ENCODE measurements at regions not wholly inside any gene's neighbourhood (a gene's known extent, or its start where the extent isn't known, plus 50 kb on each side); places are given as distances from the start of the nearest gene placed in this dataset.
"Not testable (repeated sequence)": the region's sequence is repeated elsewhere in the genome, so short reads cannot be mapped to it uniquely, and the experiment has no call there.

DNA sequence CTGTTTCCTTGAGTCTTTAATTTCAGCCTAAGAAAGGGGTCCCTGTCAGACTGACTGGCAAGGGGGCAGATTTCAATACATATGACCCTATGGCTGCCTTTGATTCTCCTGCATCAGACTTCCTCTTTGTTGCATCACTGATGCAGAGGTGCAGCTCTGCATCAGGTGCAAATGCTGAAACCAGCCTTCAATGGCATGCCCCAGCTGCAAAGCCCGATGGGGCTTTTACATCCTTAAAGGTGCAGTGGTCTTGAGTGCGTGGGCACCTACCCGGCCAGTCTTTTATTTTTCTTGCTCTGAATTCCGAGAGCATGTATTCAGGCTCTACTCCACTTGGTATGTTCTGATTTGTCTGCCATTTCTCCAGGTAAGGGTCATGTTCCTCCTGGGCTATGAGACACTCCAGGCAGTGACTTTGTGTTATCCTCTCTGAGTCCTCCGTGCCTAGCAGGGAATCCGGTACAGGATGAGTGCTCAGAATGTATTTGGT is 169.5 kb downstream of the MYCN start:
- DNase-seq, result no peak

DNA sequence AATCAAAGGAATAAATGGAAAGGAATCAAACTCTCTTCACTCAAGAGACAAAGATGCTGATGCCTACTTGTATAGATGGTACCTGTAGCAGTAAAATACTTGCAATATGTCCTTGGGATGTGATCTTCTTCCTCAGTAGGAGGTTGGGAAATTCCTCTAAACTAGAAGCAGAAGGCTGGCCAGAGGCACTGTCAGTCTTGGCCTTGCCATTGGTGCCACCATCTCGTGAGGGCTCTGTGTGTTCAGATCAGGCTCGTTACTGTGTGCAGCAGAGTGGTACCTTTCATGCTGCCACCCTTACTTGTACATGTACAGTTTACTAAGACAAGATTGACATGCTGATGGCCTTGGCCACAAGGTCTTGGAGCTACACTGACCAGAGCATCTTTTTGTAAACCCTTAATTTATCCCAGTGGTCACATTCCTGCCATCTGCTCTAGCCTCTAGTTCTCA is 169.0 kb downstream of the MYCN start:
- no peak for DNase-seq

GRCh38 chr2:16107246-16107645 is 166.9 kb downstream of the MYCN start:
- DNase-seq, result no peak

DNA sequence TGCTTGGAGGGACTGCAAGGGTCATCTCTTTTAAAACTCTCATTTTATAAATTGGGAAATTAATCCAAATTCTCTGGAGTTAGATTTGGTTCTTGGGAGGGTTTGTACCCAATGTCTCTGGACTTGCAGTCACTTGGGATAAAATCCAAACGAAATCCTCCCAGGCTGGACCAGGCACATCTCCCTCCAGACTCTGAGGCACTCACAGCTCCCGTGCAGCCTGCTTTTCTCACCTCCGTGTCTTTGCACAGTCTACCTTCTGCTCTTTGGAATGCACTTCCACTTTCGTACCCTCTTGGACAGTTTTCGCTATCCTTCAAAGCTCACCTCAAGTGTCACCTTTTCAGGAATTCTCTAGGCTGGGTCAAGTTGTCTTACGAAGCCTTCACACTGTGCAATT is 166.3 kb downstream of the MYCN start:
- no peak for DNase-seq

GRCh38 chr2:16105669-16106281 is 165.4 kb downstream of the MYCN start:
- no peak for DNase-seq

- no peak for DNase-seq
Measured at GRCh38 chr2:16104949-16105668, 164.8 kb downstream of the MYCN start.

DNA sequence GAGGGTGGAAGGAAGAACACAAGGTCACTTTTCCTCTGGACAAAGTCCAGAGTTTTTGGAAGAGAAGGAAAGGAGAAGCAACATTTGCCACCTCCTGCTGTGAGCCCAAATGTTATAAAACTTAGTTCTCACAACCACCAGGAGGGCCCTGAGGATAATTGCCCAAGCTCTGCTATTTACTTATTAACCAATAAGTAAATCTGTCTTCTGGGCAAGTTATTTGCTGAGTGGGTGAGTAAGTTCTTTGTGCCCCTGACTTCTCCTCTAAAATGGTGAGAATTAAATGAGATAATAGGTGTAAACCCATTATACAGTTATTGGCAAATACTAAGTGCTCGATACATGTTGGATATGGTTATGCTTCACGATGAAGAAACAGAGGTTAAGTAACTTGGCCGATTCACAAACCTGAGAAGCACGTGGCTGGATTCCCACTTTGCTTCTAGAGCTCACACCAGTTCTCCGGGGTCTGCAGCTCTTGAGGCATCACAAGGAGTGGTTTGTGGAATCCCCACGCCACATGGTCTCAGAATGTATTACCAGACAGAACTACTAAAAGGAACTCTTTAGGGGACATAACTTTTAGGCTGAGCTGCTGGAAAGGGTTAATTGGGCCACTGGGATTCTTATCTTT is 164.1 kb downstream of the MYCN start:
- no peak for DNase-seq

DNA sequence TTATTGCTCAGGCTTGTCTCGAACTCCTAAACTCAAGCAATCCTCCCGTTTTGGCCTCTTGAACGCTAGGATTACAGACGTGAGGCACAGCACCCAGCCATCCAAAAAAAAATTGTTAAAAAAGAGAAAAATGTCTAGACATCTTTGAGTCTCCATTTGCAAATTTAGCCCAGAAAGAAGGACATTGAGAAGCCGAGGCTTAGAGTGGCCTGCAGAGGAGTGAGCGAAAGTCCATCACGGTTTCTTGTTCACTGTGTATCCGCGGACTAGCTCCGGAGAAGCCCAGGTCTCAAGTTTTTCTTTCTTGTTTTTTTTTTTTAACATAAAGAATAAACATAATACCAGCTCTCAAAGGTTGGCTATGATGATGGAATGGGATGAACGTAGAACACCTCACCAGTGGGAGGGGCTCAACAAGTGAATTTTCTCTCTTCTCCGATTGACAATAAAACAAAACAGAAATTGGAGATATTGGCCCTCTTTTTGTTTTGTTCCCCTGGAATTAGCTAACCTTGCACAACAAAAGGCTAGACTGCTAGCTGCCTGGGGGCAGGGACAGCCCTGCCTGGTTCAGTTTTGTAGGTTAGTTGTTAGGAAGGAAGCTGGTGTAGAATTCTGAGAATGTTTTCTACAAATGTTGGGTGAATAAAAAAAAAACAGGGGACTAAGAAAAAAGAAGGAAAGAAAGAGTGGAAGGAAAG is 163.4 kb downstream of the MYCN start:
- no peak for DNase-seq

DNA sequence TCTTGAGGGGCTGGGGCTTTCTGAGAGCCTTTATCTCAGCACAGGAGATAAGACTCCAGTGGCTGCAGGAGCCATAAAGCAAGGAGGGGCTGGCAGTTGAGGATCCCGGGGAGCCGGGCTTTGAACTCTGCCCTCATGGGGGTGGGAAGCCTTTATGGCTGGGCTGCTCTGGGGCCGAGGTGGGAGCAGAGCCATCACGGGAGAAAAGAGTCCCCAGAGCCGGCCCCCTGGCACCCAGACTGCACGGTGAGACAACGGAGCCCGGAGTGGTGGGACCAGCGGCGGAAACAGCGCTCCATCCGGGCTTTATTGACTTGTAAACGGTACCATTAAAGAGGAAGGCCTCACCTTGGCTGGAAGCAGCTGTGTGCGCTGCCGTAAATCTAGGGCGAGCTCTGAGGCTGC is 162.6 kb downstream of the MYCN start:
- no peak for DNase-seq

DNA sequence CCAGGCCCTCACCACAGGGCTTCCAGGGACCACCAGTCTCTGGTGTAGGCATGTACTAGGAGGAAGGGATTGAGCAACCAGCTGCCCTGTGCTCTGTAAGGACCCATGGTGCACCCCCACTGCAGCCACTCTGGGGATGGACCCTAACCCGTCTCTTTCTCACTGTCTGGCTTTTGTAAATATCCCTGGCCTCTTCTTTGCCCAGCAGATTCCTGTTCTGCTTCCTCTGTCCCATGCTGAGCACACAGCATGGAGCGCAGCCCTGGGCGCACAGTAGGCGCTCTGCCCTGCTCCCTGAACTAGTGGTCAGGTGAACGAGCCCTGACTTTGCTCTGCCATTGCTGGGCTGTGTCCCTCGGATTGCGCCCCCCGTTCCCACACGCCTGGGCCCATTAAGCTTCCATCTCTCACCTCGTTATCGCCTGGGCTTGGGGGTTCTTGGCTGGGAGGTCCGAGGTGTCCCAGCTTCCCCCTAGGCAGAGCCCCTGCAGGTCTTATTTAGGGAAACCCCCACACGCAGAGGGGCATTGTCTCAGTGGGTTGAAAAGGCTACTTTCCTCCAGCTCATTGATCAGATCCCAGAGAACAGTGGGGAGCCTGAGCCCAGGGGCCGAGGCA is 162.1 kb downstream of the MYCN start:
- no peak for DNase-seq

DNA sequence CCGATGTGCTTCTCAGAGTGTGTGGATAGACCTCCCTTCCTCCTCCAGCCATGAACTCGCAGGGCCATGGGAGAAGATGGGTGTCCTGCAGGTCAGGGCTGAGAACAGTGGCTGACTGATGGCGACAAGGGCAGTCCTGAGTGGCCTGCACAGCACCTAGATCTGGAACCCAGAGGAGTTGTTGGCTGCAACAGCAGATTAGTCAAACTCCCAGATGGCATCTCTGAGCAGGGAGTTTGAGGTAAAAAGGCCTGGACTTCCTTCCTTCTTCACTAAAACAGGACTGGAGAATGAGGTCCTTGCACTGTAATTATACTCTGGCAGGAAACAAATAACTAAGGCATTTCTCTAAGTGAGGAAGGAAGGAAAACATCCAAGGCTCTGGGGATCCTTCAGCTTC is 160.8 kb downstream of the MYCN start:
- DNase-seq, result no peak

DNA sequence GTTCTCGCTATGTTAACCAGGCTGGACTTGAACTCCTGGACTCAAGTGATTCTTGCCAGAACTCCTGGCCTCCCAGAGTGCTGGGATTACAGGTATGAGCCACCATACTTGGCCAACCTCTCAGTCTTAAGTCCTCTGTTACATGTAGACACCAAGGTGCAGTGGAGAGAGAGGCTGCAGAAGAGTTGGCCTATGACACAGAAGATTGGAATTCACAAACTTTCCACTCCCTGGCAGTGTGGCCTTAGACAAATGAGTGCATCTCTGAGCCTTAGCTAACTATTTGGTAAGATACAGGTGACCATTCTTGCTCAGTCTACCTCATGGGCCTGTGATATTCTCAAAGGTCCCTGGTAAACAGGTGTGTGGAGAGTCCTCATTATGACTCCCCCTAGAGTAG is 159.7 kb downstream of the MYCN start:
- peak; percentile 24 for DNase-seq

DNA sequence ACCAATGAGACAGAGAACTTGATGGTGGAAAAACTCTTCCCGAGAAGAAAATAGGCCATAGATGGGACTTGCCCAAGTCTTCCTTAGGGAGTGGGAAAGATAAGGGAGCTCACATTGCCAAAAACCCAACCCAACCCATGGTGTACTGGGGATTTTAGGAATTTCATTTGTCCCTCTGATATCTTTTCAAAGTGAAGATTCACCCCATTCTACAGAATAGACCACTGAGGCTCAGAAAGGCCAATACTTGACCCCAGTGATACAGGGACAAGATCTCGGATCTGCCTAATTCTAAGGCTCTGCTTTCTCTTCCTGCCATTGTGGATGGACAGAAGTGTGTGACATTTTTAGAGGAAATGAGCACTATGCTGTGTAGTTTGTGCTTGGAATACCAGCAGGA is 159.0 kb downstream of the MYCN start:
- no peak for DNase-seq

DNA sequence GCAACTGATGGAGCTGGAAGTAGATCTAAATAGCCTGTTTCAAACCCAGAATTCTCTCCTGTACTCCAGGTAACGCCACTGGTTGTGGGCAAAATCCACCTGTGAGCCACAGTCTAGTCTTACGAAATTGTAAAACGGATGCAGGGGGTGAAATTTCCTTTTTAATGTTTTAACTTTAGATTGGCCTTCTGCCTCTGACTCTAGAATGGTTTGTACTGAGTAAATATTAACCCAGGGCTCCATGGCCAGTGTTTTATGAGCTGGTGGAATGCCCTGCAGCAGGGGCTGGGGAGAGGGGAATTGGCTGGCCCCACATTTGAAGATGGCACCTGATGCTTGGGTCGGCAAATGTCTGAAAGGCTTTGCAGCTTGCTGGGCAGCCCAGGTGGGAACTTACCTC is 156.6 kb downstream of the MYCN start:
- DNase-seq, result no peak

- not testable (repeated sequence) for DNase-seq
Measured at GRCh38 chr2:16095483-16095882, 155.1 kb downstream of the MYCN start.

DNA sequence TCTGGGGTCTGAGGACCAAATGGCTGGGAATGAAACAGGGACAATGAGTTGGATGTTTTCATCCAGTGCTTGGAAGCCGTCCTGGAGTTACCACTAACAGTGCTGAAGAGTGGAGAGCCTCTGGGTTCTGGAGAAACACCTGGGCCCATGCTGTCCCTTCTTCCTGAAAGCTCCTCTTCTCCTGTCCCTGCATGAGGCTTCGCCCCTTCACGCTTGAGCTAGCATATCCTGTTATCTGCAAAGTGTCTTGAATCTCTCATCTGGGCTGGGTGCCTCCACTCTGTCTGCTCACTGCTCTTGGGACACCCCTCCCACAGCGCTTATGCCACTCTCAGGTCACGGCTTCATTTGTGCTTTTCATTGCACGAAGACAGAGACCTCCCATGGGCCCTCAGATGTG is 154.5 kb downstream of the MYCN start:
- no peak for DNase-seq

DNA sequence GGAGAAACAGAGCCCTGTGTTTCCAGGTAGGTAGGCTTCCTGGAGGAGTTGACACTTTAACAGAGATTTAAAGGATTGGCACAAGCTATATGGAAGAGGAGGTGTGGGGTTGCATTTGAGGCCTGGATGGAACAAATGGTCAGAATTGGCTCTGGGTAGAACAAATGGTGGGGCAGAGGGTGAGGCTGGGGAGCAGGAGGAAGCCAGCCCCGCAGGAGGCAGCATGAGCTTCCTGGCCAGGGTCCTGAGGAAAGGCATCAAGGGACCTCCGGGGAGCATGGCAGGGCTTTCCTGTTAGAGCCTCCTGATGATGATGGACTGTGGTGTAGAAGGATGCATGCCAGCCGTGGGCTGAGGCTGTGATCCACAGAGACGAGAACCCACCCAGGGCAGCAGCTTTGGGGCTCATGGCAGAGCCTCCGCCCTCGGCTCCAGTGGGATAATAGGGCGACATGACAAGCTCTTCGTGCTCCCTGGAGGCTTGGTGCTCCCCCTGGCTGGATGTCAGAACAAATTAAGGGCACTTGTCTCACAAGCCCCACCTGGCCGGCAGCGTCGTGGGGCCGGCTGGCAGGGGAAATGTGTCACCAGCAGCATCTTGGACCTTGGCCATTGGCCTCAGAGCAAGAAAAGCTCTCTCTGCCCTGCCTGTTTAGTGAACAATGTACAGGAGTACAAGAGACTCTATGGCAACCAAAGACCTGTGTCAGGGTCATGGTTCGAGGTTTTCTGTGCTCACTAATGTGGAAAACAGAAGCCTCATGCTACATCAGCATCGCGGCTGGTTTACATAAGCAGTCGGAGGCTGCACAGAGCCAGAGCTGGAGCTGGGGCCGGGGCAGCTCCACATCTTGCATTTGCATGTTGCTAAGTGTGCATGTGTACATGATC is 153.5 kb downstream of the MYCN start:
- no peak for DNase-seq

GRCh38 chr2:16092861-16093638 is 152.7 kb downstream of the MYCN start:
- DNase-seq, result no peak

DNA sequence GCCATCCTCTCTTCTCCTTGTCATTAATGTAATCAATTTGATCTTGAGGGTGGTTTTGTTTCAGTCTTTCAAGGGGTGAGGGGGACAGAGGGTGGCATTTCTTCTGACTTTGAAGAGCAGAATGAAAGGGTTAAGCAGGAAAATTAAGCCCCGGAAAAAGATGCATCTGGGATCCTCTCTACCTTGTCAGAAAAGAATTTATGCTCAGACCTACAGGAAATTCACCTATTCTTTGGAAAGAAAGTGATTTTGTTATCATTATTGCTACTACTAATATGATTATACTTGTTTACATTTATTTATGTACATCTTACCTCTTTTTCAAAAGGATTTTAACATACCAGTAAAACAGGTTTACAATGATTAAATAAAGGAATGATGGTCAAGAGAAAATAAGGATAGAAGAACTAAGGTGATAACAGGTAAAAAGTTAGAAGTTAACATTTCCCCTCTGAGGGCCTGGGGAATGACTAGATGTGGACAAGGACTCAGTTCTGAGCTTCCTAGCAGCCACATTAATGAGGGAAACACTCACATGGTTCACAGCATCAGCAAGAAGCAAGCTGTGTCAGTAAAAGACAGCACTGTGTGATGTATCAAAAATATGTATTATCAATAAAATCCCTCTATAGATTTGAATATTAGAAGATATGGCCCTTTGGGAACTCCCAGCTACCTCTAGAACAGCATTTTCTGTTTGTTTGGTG is 151.4 kb downstream of the MYCN start:
- DNase-seq, result no peak
